GM21786 (cell line): ENCODE measurements at regions not wholly inside any gene's neighbourhood (a gene's known extent, or its start where the extent isn't known, plus 50 kb on each side); places are given as distances from the start of the nearest gene placed in this dataset.

Experiments used
- ATAC-seq: cut with Tn5 transposase; IDR thresholded peaks from one replicate; pipeline ENCODE4 v1.9.1; 2021; ENCODE audit not compliant: unreplicated experiment

- no peak for ATAC-seq
Measured at GRCh38 chr12:58513301-58513834, 406.9 kb downstream of the LRIG3 start.

GRCh38 chr12:58513852-58514251 lies 406.5 kb downstream of the LRIG3 start:
- ATAC-seq: no peak

- no peak for ATAC-seq
Measured at GRCh38 chr12:58519839-58520238, 400.5 kb downstream of the LRIG3 start.

- no peak for ATAC-seq
Measured at GRCh38 chr12:58521152-58521551, 399.2 kb downstream of the LRIG3 start.

GRCh38 chr12:58521796-58522195 lies 398.5 kb downstream of the LRIG3 start:
- ATAC-seq: no peak

GRCh38 chr12:58523360-58523759 lies 396.9 kb downstream of the LRIG3 start:
- ATAC-seq: no peak

- no peak for ATAC-seq
Measured at GRCh38 chr12:58528271-58528670, 392.0 kb downstream of the LRIG3 start.

GRCh38 chr12:58529114-58529665 lies 391.1 kb downstream of the LRIG3 start:
- no peak for ATAC-seq

- no peak for ATAC-seq
Measured at GRCh38 chr12:58529897-58530741, 390.2 kb downstream of the LRIG3 start.

GRCh38 chr12:58530742-58531062 lies 389.6 kb downstream of the LRIG3 start:
- no peak for ATAC-seq

GRCh38 chr12:58532855-58533608 lies 387.3 kb downstream of the LRIG3 start:
- ATAC-seq: no peak

GRCh38 chr12:58533652-58534051 lies 386.7 kb downstream of the LRIG3 start:
- no peak for ATAC-seq

- ATAC-seq: no peak
Measured at GRCh38 chr12:58537278-58537677, 383.0 kb downstream of the LRIG3 start.

- no peak for ATAC-seq
Measured at GRCh38 chr12:58539295-58539694, 381.0 kb downstream of the LRIG3 start.

GRCh38 chr12:58540480-58541299 lies 379.6 kb downstream of the LRIG3 start:
- ATAC-seq: peak; percentile 77

GRCh38 chr12:58541300-58541690 lies 379.0 kb downstream of the LRIG3 start:
- ATAC-seq: no peak

GRCh38 chr12:58544281-58544680 lies 376.0 kb downstream of the LRIG3 start:
- no peak for ATAC-seq

GRCh38 chr12:58547217-58547616 lies 373.1 kb downstream of the LRIG3 start:
- ATAC-seq: no peak

- ATAC-seq: no peak
Measured at GRCh38 chr12:58548801-58549200, 371.5 kb downstream of the LRIG3 start.

- no peak for ATAC-seq
Measured at GRCh38 chr12:58554522-58555157, 365.7 kb downstream of the LRIG3 start.
